DND-41 (cell line): ENCODE measurements at regions not wholly inside any gene's neighbourhood (a gene's known extent, or its start where the extent isn't known, plus 50 kb on each side); places are given as distances from the start of the nearest gene placed in this dataset.

ENCODE experiments used
- ATAC-seq: fragments of 200-7000 bp; cut with Tn5 transposase; 3 replicates; pipeline ENCODE4 v1.9.1; 2021; ENCODE audit warnings: low read depth; ENCODE audit not compliant: insufficient read depth
- DNase-seq: peaks from one replicate; pipeline ENCODE4 v3.0.0-alpha.2; 2020
- H2AFZ ChIP-seq: 2 replicates; pipeline ENCODE4 v1.6.0; 2012; ENCODE audit warnings: low read depth, low read length
- H3K27ac ChIP-seq: 2 replicates; pipeline ENCODE4 v1.5.1; 2012; ENCODE audit warnings: low read length, inconsistent platforms
- H3K27me3 ChIP-seq: fragments of 200-600 bp; sonication (generic); 2 replicates; pipeline ENCODE4 v1.6.0; 2012; ENCODE audit warnings: low read length, mild to moderate bottlenecking, inconsistent platforms; ENCODE audit not compliant: insufficient read depth, poor library complexity
- H3K36me3 ChIP-seq: 2 replicates; pipeline ENCODE4 v1.5.1; 2012; ENCODE audit warnings: low read length, inconsistent platforms; ENCODE audit not compliant: insufficient read depth
- H3K4me1 ChIP-seq: 2 replicates; pipeline ENCODE4 v1.5.1; 2012; ENCODE audit warnings: mild to moderate bottlenecking, low read length; ENCODE audit not compliant: insufficient read depth
- H3K4me2 ChIP-seq: 2 replicates; pipeline ENCODE4 v1.6.0; 2012; ENCODE audit warnings: mild to moderate bottlenecking, moderate library complexity, low read length, inconsistent platforms; ENCODE audit not compliant: insufficient read depth
- H3K4me3 ChIP-seq, 2 experiments: fragments of 200-600 bp in 1 of 2; shearing (Covaris generic) in 1 of 2; 2 replicates each; pipeline ENCODE4 v1.5.1; 2012 to 2016; ENCODE audit warnings: inconsistent platforms in 2 of 2, low read length in 2 of 2, mild to moderate bottlenecking in 2 of 2, low read depth in 1 of 2, moderate library complexity in 1 of 2
- H3K79me2 ChIP-seq: 2 replicates; pipeline ENCODE4 v1.6.0; 2012; ENCODE audit warnings: low read length, inconsistent platforms; ENCODE audit not compliant: insufficient read depth
- H3K9ac ChIP-seq: 2 replicates; pipeline ENCODE4 v1.6.0; 2012; ENCODE audit warnings: low read depth, mild to moderate bottlenecking, inconsistent platforms, low read length, moderate library complexity
- H3K9me3 ChIP-seq: 2 replicates; pipeline ENCODE4 v1.5.1; 2012; ENCODE audit warnings: low read length, moderate library complexity, mild to moderate bottlenecking, inconsistent platforms; ENCODE audit not compliant: insufficient read depth, severe bottlenecking
- H4K20me1 ChIP-seq: 2 replicates; pipeline ENCODE4 v1.6.0; 2012; ENCODE audit warnings: low read length; ENCODE audit not compliant: insufficient read depth
- EZH2 ChIP-seq: IDR thresholded peaks from 3 replicates; pipeline ENCODE4 v1.6.1; 2012; ENCODE audit warnings: borderline replicate concordance, low read depth, mild to moderate bottlenecking, moderate library complexity, low read length, inconsistent platforms; ENCODE audit not compliant: severe bottlenecking
- TF ChIP-seq, protein P1 (sequence below): IDR thresholded peaks from 2 replicates; pipeline ENCODE4 v1.5.1; 2012; ENCODE audit warnings: borderline replicate concordance, low read length, moderate library complexity, mild to moderate bottlenecking; ENCODE audit not compliant: poor library complexity, severe bottlenecking; ENCODE audit errors: extremely low read depth

DNA sequence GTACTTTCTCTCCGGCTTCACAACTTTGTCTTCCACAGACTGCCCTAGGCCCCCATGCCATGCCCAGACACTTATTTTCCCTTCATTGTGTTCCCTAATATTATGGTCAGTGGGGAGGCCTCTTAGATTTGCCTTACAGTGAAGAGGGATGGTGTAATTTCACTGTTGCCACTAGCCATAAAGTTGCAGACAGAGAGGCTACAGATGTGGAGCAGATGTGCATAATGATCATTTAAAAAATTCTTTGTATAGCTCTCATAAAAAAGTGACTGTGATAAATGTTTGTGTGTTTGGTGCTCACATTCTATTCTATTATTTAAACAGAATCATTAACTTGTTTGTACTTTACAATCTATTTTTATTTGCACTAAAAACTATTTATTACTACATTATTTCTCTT is 67.5 kb upstream of the FN1 start:
- ATAC-seq = no peak
- Histone ChIP-seq H3K4me2 (no peak overlapping the region), H3K4me3 (no peak overlapping the region), H4K20me1 (no peaks in the 10 kb centered on the region), H3K36me3 (no peaks in the 10 kb centered on the region), H3K9ac (no peak overlapping the region), H3K27ac (no peak overlapping the region), H3K9me3 (no peaks in the 10 kb centered on the region), H2AFZ (no peak overlapping the region), H3K79me2 (no peaks in the 10 kb centered on the region), H3K4me1 (no peaks in the 10 kb centered on the region), H3K27me3 (no peaks in the 10 kb centered on the region)
- TF ChIP-seq, protein P1, sequence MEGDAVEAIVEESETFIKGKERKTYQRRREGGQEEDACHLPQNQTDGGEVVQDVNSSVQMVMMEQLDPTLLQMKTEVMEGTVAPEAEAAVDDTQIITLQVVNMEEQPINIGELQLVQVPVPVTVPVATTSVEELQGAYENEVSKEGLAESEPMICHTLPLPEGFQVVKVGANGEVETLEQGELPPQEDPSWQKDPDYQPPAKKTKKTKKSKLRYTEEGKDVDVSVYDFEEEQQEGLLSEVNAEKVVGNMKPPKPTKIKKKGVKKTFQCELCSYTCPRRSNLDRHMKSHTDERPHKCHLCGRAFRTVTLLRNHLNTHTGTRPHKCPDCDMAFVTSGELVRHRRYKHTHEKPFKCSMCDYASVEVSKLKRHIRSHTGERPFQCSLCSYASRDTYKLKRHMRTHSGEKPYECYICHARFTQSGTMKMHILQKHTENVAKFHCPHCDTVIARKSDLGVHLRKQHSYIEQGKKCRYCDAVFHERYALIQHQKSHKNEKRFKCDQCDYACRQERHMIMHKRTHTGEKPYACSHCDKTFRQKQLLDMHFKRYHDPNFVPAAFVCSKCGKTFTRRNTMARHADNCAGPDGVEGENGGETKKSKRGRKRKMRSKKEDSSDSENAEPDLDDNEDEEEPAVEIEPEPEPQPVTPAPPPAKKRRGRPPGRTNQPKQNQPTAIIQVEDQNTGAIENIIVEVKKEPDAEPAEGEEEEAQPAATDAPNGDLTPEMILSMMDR = no peak
- no peak for TF ChIP-seq EZH2
- DNase-seq = no peak

- Histone ChIP-seq H3K4me1 (no peaks in the 10 kb centered on the region), H3K79me2 (no peaks in the 10 kb centered on the region), H3K27me3 (no peaks in the 10 kb centered on the region), H4K20me1 (no peaks in the 10 kb centered on the region), H3K4me3 (no peak overlapping the region), H3K27ac (no peak overlapping the region), H2AFZ (no peak overlapping the region), H3K36me3 (no peaks in the 10 kb centered on the region), H3K9me3 (no peaks in the 10 kb centered on the region), H3K9ac (no peak overlapping the region), H3K4me2 (no peak overlapping the region)
- ATAC-seq (no peak), DNase-seq (no peak)
- TF ChIP-seq, protein P1 = no peak
- no peak for TF ChIP-seq EZH2
Measured at GRCh38 chr2:215500466-215500865, 64.6 kb upstream of the FN1 start.

GRCh38 chr2:215499331-215499730 is 63.5 kb upstream of the FN1 start:
- H3K27me3 ChIP-seq = no peaks in the 10 kb centered on the region
- TF ChIP-seq EZH2 = no peak
- TF ChIP-seq, protein P1 = no peak
- no peaks in the 10 kb centered on the region for H3K4me1 ChIP-seq
- no peak overlapping the region for H3K27ac ChIP-seq
- H3K36me3 ChIP-seq = no peaks in the 10 kb centered on the region
- H3K9ac ChIP-seq = no peak overlapping the region
- H3K79me2 ChIP-seq = no peaks in the 10 kb centered on the region
- DNase-seq (no peak), ATAC-seq (no peak)
- no peak overlapping the region for H3K4me2 ChIP-seq
- no peaks in the 10 kb centered on the region for H4K20me1 ChIP-seq
- no peak overlapping the region for H3K4me3 ChIP-seq
- H3K9me3 ChIP-seq = no peaks in the 10 kb centered on the region
- H2AFZ ChIP-seq = no peak overlapping the region

DNA sequence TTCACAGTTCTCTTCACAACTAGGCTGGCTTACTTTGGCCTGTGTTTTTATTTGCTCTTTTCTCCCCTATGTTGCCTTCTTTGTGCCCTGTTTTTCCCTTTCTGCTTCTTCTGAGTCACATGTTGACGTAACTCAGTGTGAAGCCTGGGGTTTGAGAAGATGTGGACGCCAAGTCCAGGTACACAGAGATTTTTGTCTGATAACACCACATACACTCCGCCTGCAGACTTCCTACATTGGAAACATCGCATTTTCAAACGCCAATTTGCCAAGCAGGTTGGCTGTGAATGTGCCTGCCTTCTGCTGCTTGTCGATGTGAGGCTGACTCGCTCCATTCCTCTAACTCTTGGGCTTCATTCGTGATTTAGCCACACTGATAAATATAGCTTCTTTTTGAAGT is 62.6 kb upstream of the FN1 start:
- H2AFZ ChIP-seq = no peak overlapping the region
- TF ChIP-seq EZH2 = no peak
- TF ChIP-seq, protein P1 = no peak
- no peaks in the 10 kb centered on the region for H3K27me3 ChIP-seq
- H3K9ac ChIP-seq = no peak overlapping the region
- H3K27ac ChIP-seq = no peak overlapping the region
- no peaks in the 10 kb centered on the region for H3K79me2 ChIP-seq
- H4K20me1 ChIP-seq = no peaks in the 10 kb centered on the region
- no peak overlapping the region for H3K4me3 ChIP-seq
- no peaks in the 10 kb centered on the region for H3K9me3 ChIP-seq
- no peak for DNase-seq
- ATAC-seq = no peak
- no peaks in the 10 kb centered on the region for H3K36me3 ChIP-seq
- H3K4me1 ChIP-seq = no peaks in the 10 kb centered on the region
- H3K4me2 ChIP-seq = no peak overlapping the region
